OCI-LY7 (cell line): ENCODE measurements at regions not wholly inside any gene's neighbourhood (a gene's known extent, or its start where the extent isn't known, plus 50 kb on each side); places are given as distances from the start of the nearest gene placed in this dataset.

Source experiments
- BruUV-seq: library from RNA; stranded (reverse); fragments of 400-500 nt; replicated peaks from 2 replicates; lab custom pipeline; 2021; lab: Mats Ljungman, UMichigan
- CTCF ChIA-PET: fragments of 300-600 bp; sonication (Branson Sonifier 250); formaldehyde crosslinking; loops from one replicate; lab custom pipeline; 2022; ENCODE audit warnings: antibody characterized with exemption; ENCODE audit not compliant: unreplicated experiment; lab: Charles Lee
- POLR2A ChIA-PET: fragments of 300-600 bp; sonication (Branson Sonifier 250); formaldehyde crosslinking; loops from one replicate; lab custom pipeline; 2022; ENCODE audit warnings: antibody characterized with exemption; lab: Charles Lee
- DNase-seq: peaks from one replicate; pipeline ENCODE4 v3.0.0-alpha.2; 2015; ENCODE audit warnings: low spot score
- H2AFZ ChIP-seq: fragments of 200-600 bp; sonication (generic), shearing (Covaris generic); 2 replicates; pipeline ENCODE4 v1.6.1; 2014; ENCODE audit warnings: mild to moderate bottlenecking, antibody characterized with exemption, low read length, moderate library complexity
- H3K27ac ChIP-seq: fragments of 200-600 bp; sonication (generic); 2 replicates; pipeline ENCODE4 v1.5.1; 2014; ENCODE audit warnings: mixed run types, low read depth, mild to moderate bottlenecking, moderate library complexity, low read length, inconsistent platforms; ENCODE audit not compliant: poor library complexity, severe bottlenecking
- H3K36me3 ChIP-seq: fragments of 200-600 bp; sonication (generic); 2 replicates; pipeline ENCODE4 v1.6.1; 2014; ENCODE audit warnings: mild to moderate bottlenecking, antibody characterized with exemption, low read length, moderate library complexity, mixed read lengths; ENCODE audit not compliant: insufficient read depth
- H3K4me1 ChIP-seq: fragments of 200-600 bp; sonication (generic); 2 replicates; pipeline ENCODE4 v1.5.1; 2014; ENCODE audit warnings: mild to moderate bottlenecking, low read length; ENCODE audit not compliant: insufficient read depth, poor library complexity, severe bottlenecking
- H3K4me2 ChIP-seq: fragments of 200-600 bp; sonication (generic); 2 replicates; pipeline ENCODE4 v1.6.1; 2014; ENCODE audit warnings: mild to moderate bottlenecking, low read length
- H3K4me3 ChIP-seq: fragments of 200-600 bp; sonication (generic); 2 replicates; pipeline ENCODE4 v1.5.1; 2014; ENCODE audit warnings: mild to moderate bottlenecking, low read depth, low read length; ENCODE audit not compliant: poor library complexity, severe bottlenecking
- H3K79me2 ChIP-seq: fragments of 200-600 bp; sonication (generic); 2 replicates; pipeline ENCODE4 v1.6.1; 2016; ENCODE audit warnings: low read depth, mild to moderate bottlenecking, low read length, moderate library complexity, mixed read lengths; ENCODE audit not compliant: insufficient read depth
- H3K9me2 ChIP-seq: fragments of 200-600 bp; sonication (generic); 2 replicates; pipeline ENCODE4 v1.6.1; 2016; ENCODE audit warnings: mild to moderate bottlenecking, low read length, mixed read lengths; ENCODE audit not compliant: insufficient read depth
- H3K9me3 ChIP-seq: fragments of 200-600 bp; sonication (generic); 2 replicates; pipeline ENCODE4 v1.6.1; 2014; ENCODE audit warnings: mild to moderate bottlenecking, mixed run types, low read length, mixed read lengths
- H4K20me1 ChIP-seq: fragments of 200-600 bp; sonication (generic); 2 replicates; pipeline ENCODE4 v1.6.1; 2014; ENCODE audit warnings: mild to moderate bottlenecking, antibody characterized with exemption, low read length, moderate library complexity, mixed read lengths; ENCODE audit not compliant: insufficient read depth
- CTCF ChIP-seq: fragments of 200-600 bp; sonication (generic); conservative IDR thresholded peaks from 2 replicates; pipeline ENCODE4 v1.5.1; 2014; ENCODE audit warnings: mild to moderate bottlenecking, antibody characterized with exemption, low read length, moderate library complexity, mixed read lengths
- EZH2phosphoT487 ChIP-seq: fragments of 200-600 bp; sonication (generic); IDR thresholded peaks from 2 replicates; pipeline ENCODE4 v1.6.1; 2018; ENCODE audit warnings: low read depth, borderline replicate concordance, mild to moderate bottlenecking, mixed run types, antibody characterized with exemption, low read length, moderate library complexity, mixed read lengths
- intact Hi-C: fragments of 100-400 bp; cut with micrococcal nuclease; formaldehyde crosslinking; loops from one replicate; pipeline ENCODE4 v1.10.0; 2022; ENCODE audit not compliant: unreplicated experiment

- Histone ChIP-seq H3K79me2 (no peaks in the 10 kb centered on the region), H3K9me2 (no peaks in the 10 kb centered on the region), H3K4me2 (no peak overlapping the region), H4K20me1 (no peaks in the 10 kb centered on the region), H3K4me1 (no peaks in the 10 kb centered on the region), H3K27ac (no peak overlapping the region), H3K36me3 (no peaks in the 10 kb centered on the region), H2AFZ (no peak overlapping the region), H3K9me3 (no peaks in the 10 kb centered on the region), H3K4me3 (no peak overlapping the region)
- DNase-seq: no peak
- no TSS peak for BruUV-seq
- POLR2A ChIA-PET: no interaction called here
- TF ChIP-seq CTCF: no peak
- no peak for TF ChIP-seq EZH2phosphoT487
- intact Hi-C loops: no loop called here
- CTCF ChIA-PET: no interaction called here
Measured at GRCh38 chr6:91013511-91013910, 426.6 kb upstream of the MAP3K7 start.

GRCh38 chr6:90997076-90997475 lies 410.2 kb upstream of the MAP3K7 start:
- H3K27ac ChIP-seq: no peak overlapping the region
- TF ChIP-seq CTCF: no peak
- TF ChIP-seq EZH2phosphoT487: no peak
- POLR2A ChIA-PET: interaction anchor here (0.9 kb wide), 1 partner anchor 151 kb away, joined by 3 read pairs; no protein-coding TSS in a partner anchor
- no peaks in the 10 kb centered on the region for H3K4me1 ChIP-seq
- no peak for DNase-seq
- no TSS peak for BruUV-seq
- H4K20me1 ChIP-seq: no peaks in the 10 kb centered on the region
- H3K79me2 ChIP-seq: no peaks in the 10 kb centered on the region
- CTCF ChIA-PET: no interaction called here
- no peak overlapping the region for H3K4me3 ChIP-seq
- H3K9me3 ChIP-seq: no peaks in the 10 kb centered on the region
- H3K4me2 ChIP-seq: no peak overlapping the region
- H3K9me2 ChIP-seq: no peaks in the 10 kb centered on the region
- intact Hi-C loops: no loop called here
- H3K36me3 ChIP-seq: no peaks in the 10 kb centered on the region
- H2AFZ ChIP-seq: no peak overlapping the region

GRCh38 chr6:90993770-90994169 lies 406.9 kb upstream of the MAP3K7 start:
- Histone ChIP-seq H3K4me2 (no peak overlapping the region), H3K4me1 (no peaks in the 10 kb centered on the region), H4K20me1 (no peaks in the 10 kb centered on the region), H3K79me2 (no peaks in the 10 kb centered on the region), H3K4me3 (no peak overlapping the region), H3K36me3 (no peaks in the 10 kb centered on the region), H3K9me3 (no peaks in the 10 kb centered on the region), H2AFZ (no peak overlapping the region), H3K27ac (no peak overlapping the region), H3K9me2 (no peaks in the 10 kb centered on the region)
- CTCF ChIA-PET: no interaction called here
- no TSS peak for BruUV-seq
- POLR2A ChIA-PET: no interaction called here
- DNase-seq: no peak
- TF ChIP-seq EZH2phosphoT487: no peak
- intact Hi-C loops: no loop called here
